ENCODE measurements at regions not wholly inside any gene's neighbourhood (a gene's known extent, or its start where the extent isn't known, plus 50 kb on each side); places are given as distances from the start of the nearest gene placed in this dataset.

DNA sequence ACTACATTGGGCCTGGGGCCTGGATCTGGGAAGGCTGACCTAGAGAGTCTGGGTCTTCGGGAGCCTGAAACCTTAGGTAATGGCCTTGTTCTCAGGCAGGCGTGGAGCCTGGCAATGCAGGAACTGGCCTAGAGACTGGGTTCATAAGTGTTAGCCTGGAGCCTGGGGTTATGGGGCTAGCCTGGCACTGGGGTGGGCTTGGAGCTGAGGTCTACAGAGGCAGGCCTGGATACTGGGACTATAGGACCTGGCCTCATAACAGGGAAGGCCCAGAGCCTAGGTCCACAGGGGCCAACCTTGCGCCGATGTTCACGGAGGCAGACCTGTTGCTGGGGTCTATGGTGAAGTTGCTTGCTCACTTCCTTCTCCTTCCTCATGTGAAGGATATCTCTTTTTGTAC, 843.8 kb upstream of the GJE1 start:
- H3K27ac ChIP-seq (ENCODE audit: low read length), result no peak overlapping the region
- no peaks in the 10 kb centered on the region for H3K27me3 ChIP-seq (ENCODE audit: insufficient read depth, low read depth, low read length)
- no peak overlapping the region for H2AFZ ChIP-seq (ENCODE audit: low read depth, low read length)
- no peaks in the 10 kb centered on the region for H3K79me2 ChIP-seq (replicated peaks; ENCODE audit: insufficient read depth, low read length)
- no peaks in the 10 kb centered on the region for H3F3A ChIP-seq (ENCODE audit: insufficient read depth, low read length, poor library complexity, severe bottlenecking)
- H3K9me2 ChIP-seq (ENCODE audit: insufficient read depth, low read length), result no peaks in the 10 kb centered on the region
- no peaks in the 10 kb centered on the region for H4K20me1 ChIP-seq (ENCODE audit: insufficient read depth)
- H3K4me2 ChIP-seq (ENCODE audit: low read length), result no peak overlapping the region
- no peak overlapping the region for H3K4me3 ChIP-seq (ENCODE audit: low read length)
- no peaks in the 10 kb centered on the region for H3K9me3 ChIP-seq (ENCODE audit: low read length)
- H3K36me3 ChIP-seq (ENCODE audit: insufficient read depth, low read length), result no peaks in the 10 kb centered on the region
- TF ChIP-seq SMC3 (conservative IDR thresholded peaks at IDR 0.05; ENCODE audit: poor library complexity), result no peak
- TF ChIP-seq EZH2 (IDR thresholded peaks at IDR 0.05; ENCODE audit: borderline replicate concordance, insufficient read depth, low read length, poor library complexity, severe bottlenecking), result no peak
- TF ChIP-seq RAD21 (conservative IDR thresholded peaks at IDR 0.05), result no peak
- no peak overlapping the region for H3K9ac ChIP-seq (ENCODE audit: low read length)

DNA sequence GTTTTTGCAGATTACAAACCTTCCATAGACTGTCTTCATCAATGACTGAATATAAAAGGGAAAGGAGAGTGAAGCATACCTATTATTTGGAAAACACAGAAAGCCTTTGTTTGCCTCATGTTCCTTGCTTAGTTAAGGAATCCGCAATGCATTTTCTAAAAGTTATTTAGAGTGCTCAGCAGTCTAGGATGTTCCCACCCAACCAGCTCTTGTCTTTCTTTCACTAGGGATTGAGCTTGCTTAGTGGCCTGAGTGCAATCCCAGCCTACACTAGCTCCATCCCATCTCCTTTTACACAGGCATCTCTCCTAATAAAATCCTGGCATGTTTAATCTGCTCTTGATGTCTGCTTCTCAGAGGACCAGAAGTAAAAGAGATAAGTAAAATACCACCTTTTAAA, 850.5 kb upstream of the GJE1 start:
- no peaks in the 10 kb centered on the region for H3F3A ChIP-seq (ENCODE audit: insufficient read depth, low read length, poor library complexity, severe bottlenecking)
- H2AFZ ChIP-seq (ENCODE audit: low read depth, low read length), result no peak overlapping the region
- H3K27me3 ChIP-seq (ENCODE audit: insufficient read depth, low read depth, low read length), result no peaks in the 10 kb centered on the region
- TF ChIP-seq, protein P1, sequence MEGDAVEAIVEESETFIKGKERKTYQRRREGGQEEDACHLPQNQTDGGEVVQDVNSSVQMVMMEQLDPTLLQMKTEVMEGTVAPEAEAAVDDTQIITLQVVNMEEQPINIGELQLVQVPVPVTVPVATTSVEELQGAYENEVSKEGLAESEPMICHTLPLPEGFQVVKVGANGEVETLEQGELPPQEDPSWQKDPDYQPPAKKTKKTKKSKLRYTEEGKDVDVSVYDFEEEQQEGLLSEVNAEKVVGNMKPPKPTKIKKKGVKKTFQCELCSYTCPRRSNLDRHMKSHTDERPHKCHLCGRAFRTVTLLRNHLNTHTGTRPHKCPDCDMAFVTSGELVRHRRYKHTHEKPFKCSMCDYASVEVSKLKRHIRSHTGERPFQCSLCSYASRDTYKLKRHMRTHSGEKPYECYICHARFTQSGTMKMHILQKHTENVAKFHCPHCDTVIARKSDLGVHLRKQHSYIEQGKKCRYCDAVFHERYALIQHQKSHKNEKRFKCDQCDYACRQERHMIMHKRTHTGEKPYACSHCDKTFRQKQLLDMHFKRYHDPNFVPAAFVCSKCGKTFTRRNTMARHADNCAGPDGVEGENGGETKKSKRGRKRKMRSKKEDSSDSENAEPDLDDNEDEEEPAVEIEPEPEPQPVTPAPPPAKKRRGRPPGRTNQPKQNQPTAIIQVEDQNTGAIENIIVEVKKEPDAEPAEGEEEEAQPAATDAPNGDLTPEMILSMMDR (IDR thresholded peaks at IDR 0.05; ENCODE audit: poor library complexity, severe bottlenecking), result no peak
- TF ChIP-seq MXI1 (conservative IDR thresholded peaks at IDR 0.05; ENCODE audit: poor library complexity, severe bottlenecking) (no peak), POLR2AphosphoS5 (IDR thresholded peaks at IDR 0.05) (no peak), EP300 (conservative IDR thresholded peaks at IDR 0.05; ENCODE audit: poor library complexity, severe bottlenecking) (no peak), SMC3 (conservative IDR thresholded peaks at IDR 0.05; ENCODE audit: poor library complexity) (no peak), RAD21 (conservative IDR thresholded peaks at IDR 0.05) (no peak), TAF1 (IDR thresholded peaks at IDR 0.05; ENCODE audit: low read depth) (no peak), EZH2 (IDR thresholded peaks at IDR 0.05; ENCODE audit: borderline replicate concordance, insufficient read depth, low read length, poor library complexity, severe bottlenecking) (no peak)
- TF ChIP-seq, protein P2, sequence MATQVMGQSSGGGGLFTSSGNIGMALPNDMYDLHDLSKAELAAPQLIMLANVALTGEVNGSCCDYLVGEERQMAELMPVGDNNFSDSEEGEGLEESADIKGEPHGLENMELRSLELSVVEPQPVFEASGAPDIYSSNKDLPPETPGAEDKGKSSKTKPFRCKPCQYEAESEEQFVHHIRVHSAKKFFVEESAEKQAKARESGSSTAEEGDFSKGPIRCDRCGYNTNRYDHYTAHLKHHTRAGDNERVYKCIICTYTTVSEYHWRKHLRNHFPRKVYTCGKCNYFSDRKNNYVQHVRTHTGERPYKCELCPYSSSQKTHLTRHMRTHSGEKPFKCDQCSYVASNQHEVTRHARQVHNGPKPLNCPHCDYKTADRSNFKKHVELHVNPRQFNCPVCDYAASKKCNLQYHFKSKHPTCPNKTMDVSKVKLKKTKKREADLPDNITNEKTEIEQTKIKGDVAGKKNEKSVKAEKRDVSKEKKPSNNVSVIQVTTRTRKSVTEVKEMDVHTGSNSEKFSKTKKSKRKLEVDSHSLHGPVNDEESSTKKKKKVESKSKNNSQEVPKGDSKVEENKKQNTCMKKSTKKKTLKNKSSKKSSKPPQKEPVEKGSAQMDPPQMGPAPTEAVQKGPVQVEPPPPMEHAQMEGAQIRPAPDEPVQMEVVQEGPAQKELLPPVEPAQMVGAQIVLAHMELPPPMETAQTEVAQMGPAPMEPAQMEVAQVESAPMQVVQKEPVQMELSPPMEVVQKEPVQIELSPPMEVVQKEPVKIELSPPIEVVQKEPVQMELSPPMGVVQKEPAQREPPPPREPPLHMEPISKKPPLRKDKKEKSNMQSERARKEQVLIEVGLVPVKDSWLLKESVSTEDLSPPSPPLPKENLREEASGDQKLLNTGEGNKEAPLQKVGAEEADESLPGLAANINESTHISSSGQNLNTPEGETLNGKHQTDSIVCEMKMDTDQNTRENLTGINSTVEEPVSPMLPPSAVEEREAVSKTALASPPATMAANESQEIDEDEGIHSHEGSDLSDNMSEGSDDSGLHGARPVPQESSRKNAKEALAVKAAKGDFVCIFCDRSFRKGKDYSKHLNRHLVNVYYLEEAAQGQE (IDR thresholded peaks at IDR 0.05; ENCODE audit: borderline replicate concordance), result no peak
- H3K9me2 ChIP-seq (ENCODE audit: insufficient read depth, low read length), result no peaks in the 10 kb centered on the region
- no peaks in the 10 kb centered on the region for H3K9me3 ChIP-seq (ENCODE audit: low read length)
- H3K9ac ChIP-seq (ENCODE audit: low read length), result no peak overlapping the region
- H3K27ac ChIP-seq (ENCODE audit: low read length), result no peak overlapping the region
- H3K4me2 ChIP-seq (ENCODE audit: low read length), result no peak overlapping the region
- no peaks in the 10 kb centered on the region for H3K79me2 ChIP-seq (replicated peaks; ENCODE audit: insufficient read depth, low read length)
- H3K4me3 ChIP-seq (ENCODE audit: low read length), result no peak overlapping the region
- H4K20me1 ChIP-seq (ENCODE audit: insufficient read depth), result no peaks in the 10 kb centered on the region
- no peaks in the 10 kb centered on the region for H3K36me3 ChIP-seq (ENCODE audit: insufficient read depth, low read length)

DNA sequence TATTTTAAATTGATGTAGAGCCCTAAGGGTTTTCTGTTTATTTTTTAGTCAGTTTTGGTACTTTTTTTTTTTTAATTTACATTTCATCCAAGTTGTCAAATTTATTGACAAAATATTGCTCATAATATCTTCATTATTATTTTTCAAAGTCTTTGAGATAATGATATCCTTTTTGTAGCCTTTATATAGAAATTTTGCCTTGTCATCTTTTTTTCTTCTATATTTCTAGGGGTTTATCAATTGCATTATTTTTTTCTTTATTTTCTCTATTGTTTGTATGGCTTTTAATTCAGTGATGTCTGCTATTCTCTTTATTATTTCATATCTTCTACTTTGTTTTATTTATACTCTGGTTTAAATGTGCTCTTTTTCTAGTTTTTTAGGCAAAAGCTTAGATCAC, 863.0 kb upstream of the GJE1 start:
- H2AFZ ChIP-seq (ENCODE audit: low read depth, low read length), result no peak overlapping the region
- H4K20me1 ChIP-seq (ENCODE audit: insufficient read depth), result no peaks in the 10 kb centered on the region
- no peaks in the 10 kb centered on the region for H3K36me3 ChIP-seq (ENCODE audit: insufficient read depth, low read length)
- no peaks in the 10 kb centered on the region for H3F3A ChIP-seq (ENCODE audit: insufficient read depth, low read length, poor library complexity, severe bottlenecking)
- H3K4me3 ChIP-seq (ENCODE audit: low read length), result no peak overlapping the region
- H3K4me2 ChIP-seq (ENCODE audit: low read length), result no peak overlapping the region
- no peaks in the 10 kb centered on the region for H3K9me2 ChIP-seq (ENCODE audit: insufficient read depth, low read length)
- no peaks in the 10 kb centered on the region for H3K79me2 ChIP-seq (replicated peaks; ENCODE audit: insufficient read depth, low read length)
- no peak overlapping the region for H3K27ac ChIP-seq (ENCODE audit: low read length)
- H3K27me3 ChIP-seq (ENCODE audit: insufficient read depth, low read depth, low read length), result no peaks in the 10 kb centered on the region
- no peaks in the 10 kb centered on the region for H3K9me3 ChIP-seq (ENCODE audit: low read length)
- H3K9ac ChIP-seq (ENCODE audit: low read length), result no peak overlapping the region
- TF ChIP-seq, protein P1 (IDR thresholded peaks at IDR 0.05; ENCODE audit: poor library complexity, severe bottlenecking), result no peak
- no peak for TF ChIP-seq MXI1 (conservative IDR thresholded peaks at IDR 0.05; ENCODE audit: poor library complexity, severe bottlenecking)
- no peak for TF ChIP-seq SMC3 (conservative IDR thresholded peaks at IDR 0.05; ENCODE audit: poor library complexity)
- TF ChIP-seq EP300 (conservative IDR thresholded peaks at IDR 0.05; ENCODE audit: poor library complexity, severe bottlenecking), result no peak
- TF ChIP-seq, protein P2 (IDR thresholded peaks at IDR 0.05; ENCODE audit: borderline replicate concordance), result no peak
- TF ChIP-seq TAF1 (IDR thresholded peaks at IDR 0.05; ENCODE audit: low read depth), result no peak
- no peak for TF ChIP-seq RAD21 (conservative IDR thresholded peaks at IDR 0.05)
- no peak for TF ChIP-seq EZH2 (IDR thresholded peaks at IDR 0.05; ENCODE audit: borderline replicate concordance, insufficient read depth, low read length, poor library complexity, severe bottlenecking)
- TF ChIP-seq POLR2AphosphoS5 (IDR thresholded peaks at IDR 0.05), result no peak

All from neural cell (in vitro differentiated cells).